Thoracic aorta (tissue), 2 donors: ENCODE measurements at regions not wholly inside any gene's neighbourhood (a gene's known extent, or its start where the extent isn't known, plus 50 kb on each side); places are given as distances from the start of the nearest gene placed in this dataset.

Experiments
- ATAC-seq: fragments of 150-250 bp; one replicate; pipeline ENCODE4 v1.8.0; 2017; ENCODE audit warnings: low read depth; ENCODE audit not compliant: insufficient number of reproducible peaks, low FRiP score
- DNase-seq: peaks from one replicate; pipeline ENCODE4 v3.0.0-alpha.2; 2020; ENCODE audit warnings: low spot score
- H3K27ac ChIP-seq, 2 donors: fragments of 200-600 bp; sonication (generic); 1 replicate in 1 of 2; 2 replicates in 1 of 2; pipeline ENCODE4 v1.5.1; 2016; ENCODE audit warnings: mild to moderate bottlenecking in 2 of 2, moderate library complexity in 2 of 2
- H3K27me3 ChIP-seq: fragments of 200-600 bp; sonication (generic); replicated peaks from 2 replicates; pipeline ENCODE4 v1.6.0; 2016; ENCODE audit warnings: mild to moderate bottlenecking; ENCODE audit not compliant: insufficient read depth
- H3K36me3 ChIP-seq: fragments of 200-600 bp; sonication (generic); one replicate; pipeline ENCODE4 v1.5.1; 2016
- H3K4me1 ChIP-seq, 2 donors: fragments of 200-600 bp; sonication (generic); 1 replicate in 1 of 2; 2 replicates in 1 of 2; pipeline versions ENCODE4 v1.5.1 to v1.6.0; 2016; ENCODE audit warnings: low read depth in 2 of 2, mild to moderate bottlenecking in 1 of 2; ENCODE audit not compliant: control insufficient read depth in 1 of 2
- H3K4me3 ChIP-seq: fragments of 200-600 bp; sonication (generic); 2 replicates; pipeline ENCODE4 v1.5.1; 2016; ENCODE audit warnings: mild to moderate bottlenecking
- H3K9me3 ChIP-seq: fragments of 200-600 bp; sonication (generic); 2 replicates; pipeline ENCODE4 v1.5.1; 2016
- CTCF ChIP-seq: fragments of 200-600 bp; sonication (generic); IDR thresholded peaks from one replicate; pipeline ENCODE4 v1.5.1; 2019; ENCODE audit warnings: antibody characterized with exemption

- Histone ChIP-seq H3K4me3 (no peak overlapping the region), H3K27me3 (no peaks in the 10 kb centered on the region), H3K36me3 (no peaks in the 10 kb centered on the region), H3K4me1 (no peaks in the 10 kb centered on the region), H3K9me3 (no peaks in the 10 kb centered on the region), H3K27ac (no peak overlapping the region)
- no peak for TF ChIP-seq CTCF
- DNase-seq (no peak), ATAC-seq (no peak)
Measured at GRCh38 chr15:96589864-96590263, 259.4 kb downstream of the NR2F2 start.

DNA sequence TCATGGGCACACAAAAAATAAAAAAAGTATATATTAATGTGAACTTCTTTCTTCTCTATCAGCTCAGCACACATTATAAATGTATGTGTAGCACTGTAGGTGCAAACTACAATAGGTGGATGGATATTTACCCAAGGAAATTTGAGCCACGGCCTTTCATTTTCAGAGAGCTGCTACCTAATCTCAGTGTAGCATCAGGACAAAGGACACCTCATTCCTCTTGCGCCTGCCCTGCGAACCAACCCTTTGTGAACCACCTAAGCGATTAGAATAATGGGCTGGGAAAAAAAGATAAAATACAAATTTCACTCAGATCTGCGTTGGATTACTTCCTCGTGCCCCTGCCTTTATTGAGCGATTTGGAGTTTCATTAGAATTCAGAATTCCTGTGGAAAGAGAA, 263.2 kb downstream of the NR2F2 start:
- H3K4me1 ChIP-seq, result no peaks in the 10 kb centered on the region
- ATAC-seq (no peak), DNase-seq (no peak)
- no peak overlapping the region for H3K4me3 ChIP-seq
- H3K27ac ChIP-seq, result no peak overlapping the region
- no peaks in the 10 kb centered on the region for H3K27me3 ChIP-seq
- TF ChIP-seq CTCF, result no peak
- no peaks in the 10 kb centered on the region for H3K36me3 ChIP-seq
- H3K9me3 ChIP-seq, result no peaks in the 10 kb centered on the region

DNA sequence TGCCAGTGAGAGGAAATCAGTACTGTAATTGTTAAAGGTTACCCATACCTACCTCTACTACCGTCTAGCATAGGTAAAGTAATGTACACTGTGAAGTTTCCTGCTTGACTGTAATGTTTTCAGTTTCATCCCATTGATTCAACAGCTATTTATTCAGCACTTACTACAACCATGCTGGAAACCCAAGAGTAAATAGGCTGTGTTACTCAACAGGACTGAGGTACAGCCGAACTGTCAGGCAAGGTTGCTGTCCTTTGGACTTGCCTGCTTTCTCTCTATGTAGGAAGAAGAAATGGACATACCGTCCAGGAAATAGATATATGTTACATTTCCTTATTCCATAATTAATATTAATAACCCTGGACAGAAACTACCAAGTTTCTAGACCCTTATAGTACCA, 265.5 kb downstream of the NR2F2 start:
- Histone ChIP-seq H3K36me3 (no peaks in the 10 kb centered on the region), H3K27me3 (no peaks in the 10 kb centered on the region), H3K9me3 (no peaks in the 10 kb centered on the region), H3K4me3 (no peak overlapping the region), H3K27ac (no peak overlapping the region), H3K4me1 (no peaks in the 10 kb centered on the region)
- TF ChIP-seq CTCF, result no peak
- DNase-seq (no peak), ATAC-seq (no peak)

- H3K4me3 ChIP-seq, result no peak overlapping the region
- no peaks in the 10 kb centered on the region for H3K9me3 ChIP-seq
- H3K36me3 ChIP-seq, result no peaks in the 10 kb centered on the region
- H3K27me3 ChIP-seq, result no peaks in the 10 kb centered on the region
- H3K27ac ChIP-seq, result no peak overlapping the region
- no peaks in the 10 kb centered on the region for H3K4me1 ChIP-seq
- DNase-seq (no peak), ATAC-seq (no peak)
- no peak for TF ChIP-seq CTCF
Measured at GRCh38 chr15:96598514-96598913, 268.0 kb downstream of the NR2F2 start.

GRCh38 chr15:96599268-96599667, 268.8 kb downstream of the NR2F2 start:
- ATAC-seq (no peak), DNase-seq (no peak)
- Histone ChIP-seq H3K4me1 (no peaks in the 10 kb centered on the region), H3K9me3 (no peaks in the 10 kb centered on the region), H3K4me3 (no peak overlapping the region), H3K27me3 (no peaks in the 10 kb centered on the region), H3K36me3 (no peaks in the 10 kb centered on the region), H3K27ac (no peak overlapping the region)
- no peak for TF ChIP-seq CTCF
